ENCODE measurements at regions not wholly inside any gene's neighbourhood (a gene's known extent, or its start where the extent isn't known, plus 50 kb on each side); places are given as distances from the start of the nearest gene placed in this dataset.

GRCh38 chr3:64384561-64384960 lies 159.3 kb upstream of the PRICKLE2 start:
- no peaks in the 10 kb centered on the region for H3K4me1 ChIP-seq (ENCODE audit: control insufficient read depth in 1 of 2, insufficient read depth in 1 of 2, low read depth in 1 of 2, low read length in 1 of 2)
- H3K27ac ChIP-seq = no peak overlapping the region
- H3K36me3 ChIP-seq = no peaks in the 10 kb centered on the region
- no peak overlapping the region for H3K4me3 ChIP-seq (ENCODE audit: low read depth in 1 of 2, low read length in 1 of 2)
- TF ChIP-seq CTCF (IDR thresholded peaks at IDR 0.05) = no peak
- no peaks in the 10 kb centered on the region for H3K9me3 ChIP-seq
- H3K27me3 ChIP-seq = no peaks in the 10 kb centered on the region

- no peak overlapping the region for H3K27ac ChIP-seq
- H3K4me1 ChIP-seq (ENCODE audit: control insufficient read depth in 1 of 2, insufficient read depth in 1 of 2, low read depth in 1 of 2, low read length in 1 of 2) = no peaks in the 10 kb centered on the region
- no peak overlapping the region for H3K4me3 ChIP-seq (ENCODE audit: low read depth in 1 of 2, low read length in 1 of 2)
- no peaks in the 10 kb centered on the region for H3K36me3 ChIP-seq
- no peaks in the 10 kb centered on the region for H3K9me3 ChIP-seq
- no peaks in the 10 kb centered on the region for H3K27me3 ChIP-seq
- no peak for TF ChIP-seq CTCF (IDR thresholded peaks at IDR 0.05)
These were observed 156.9 kb upstream of the PRICKLE2 start for GRCh38 chr3:64382153-64382552.

GRCh38 chr3:64381367-64381766 lies 156.1 kb upstream of the PRICKLE2 start:
- H3K4me1 ChIP-seq (ENCODE audit: control insufficient read depth in 1 of 2, insufficient read depth in 1 of 2, low read depth in 1 of 2, low read length in 1 of 2) = no peaks in the 10 kb centered on the region
- H3K27me3 ChIP-seq = no peaks in the 10 kb centered on the region
- H3K27ac ChIP-seq = no peak overlapping the region
- no peaks in the 10 kb centered on the region for H3K9me3 ChIP-seq
- no peak for TF ChIP-seq CTCF (IDR thresholded peaks at IDR 0.05)
- no peak overlapping the region for H3K4me3 ChIP-seq (ENCODE audit: low read depth in 1 of 2, low read length in 1 of 2)
- H3K36me3 ChIP-seq = no peaks in the 10 kb centered on the region

- TF ChIP-seq CTCF (IDR thresholded peaks at IDR 0.05) = no peak
- Histone ChIP-seq H3K27me3 (no peaks in the 10 kb centered on the region), H3K36me3 (no peaks in the 10 kb centered on the region), H3K9me3 (no peaks in the 10 kb centered on the region), H3K4me3 (ENCODE audit: low read depth in 1 of 2, low read length in 1 of 2) (no peak overlapping the region), H3K4me1 (ENCODE audit: control insufficient read depth in 1 of 2, insufficient read depth in 1 of 2, low read depth in 1 of 2, low read length in 1 of 2) (no peaks in the 10 kb centered on the region), H3K27ac (no peak overlapping the region)
These were observed 155.3 kb upstream of the PRICKLE2 start for GRCh38 chr3:64380546-64380945.

GRCh38 chr3:64379221-64379620 lies 154.0 kb upstream of the PRICKLE2 start:
- Histone ChIP-seq H3K4me3 (ENCODE audit: low read depth in 1 of 2, low read length in 1 of 2) (no peak overlapping the region), H3K9me3 (no peaks in the 10 kb centered on the region), H3K4me1 (ENCODE audit: control insufficient read depth in 1 of 2, insufficient read depth in 1 of 2, low read depth in 1 of 2, low read length in 1 of 2) (no peaks in the 10 kb centered on the region), H3K27me3 (no peaks in the 10 kb centered on the region), H3K27ac (no peak overlapping the region), H3K36me3 (no peaks in the 10 kb centered on the region)
- no peak for TF ChIP-seq CTCF (IDR thresholded peaks at IDR 0.05)

- H3K27ac ChIP-seq = no peak overlapping the region
- no peaks in the 10 kb centered on the region for H3K4me1 ChIP-seq (ENCODE audit: control insufficient read depth in 1 of 2, insufficient read depth in 1 of 2, low read depth in 1 of 2, low read length in 1 of 2)
- H3K9me3 ChIP-seq = no peaks in the 10 kb centered on the region
- H3K4me3 ChIP-seq (ENCODE audit: low read depth in 1 of 2, low read length in 1 of 2) = no peak overlapping the region
- H3K36me3 ChIP-seq = no peaks in the 10 kb centered on the region
- H3K27me3 ChIP-seq = no peaks in the 10 kb centered on the region
- TF ChIP-seq CTCF (IDR thresholded peaks at IDR 0.05) = no peak
These were observed 152.7 kb upstream of the PRICKLE2 start for GRCh38 chr3:64377942-64378341.
